ENCODE measurements at regions not wholly inside any gene's neighbourhood (a gene's known extent, or its start where the extent isn't known, plus 50 kb on each side); places are given as distances from the start of the nearest gene placed in this dataset.

- CTCF ChIA-PET (ENCODE audit: low intra/inter-chr PET ratio, low total read pairs) = no interaction called here
- no TSS peak for BruUV-seq (replicated peaks)
- in situ Hi-C loops (cut with HindIII; ENCODE audit: extremely low pct_ligation_motif_present, low pct_unique_long_range_greater_than_20kb) = loop anchor here (10.0 kb wide), 1 partner anchor 375 kb away; no protein-coding TSS in a partner anchor
- TF ChIP-seq ZNF564 (CRISPR knock-in tag; IDR thresholded peaks at IDR 0.05) (no peak), ZHX2 (IDR thresholded peaks at IDR 0.05; ENCODE audit: low read depth) (no peak), ZHX2 (CRISPR knock-in tag; IDR thresholded peaks at IDR 0.05; ENCODE audit: borderline replicate concordance) (no peak), PAXIP1 (CRISPR knock-in tag; conservative IDR thresholded peaks at IDR 0.05) (no peak), ATAD3A (CRISPR knock-in tag; IDR thresholded peaks at IDR 0.05) (no peak), MLXIP (CRISPR knock-in tag; IDR thresholded peaks at IDR 0.05; ENCODE audit: borderline replicate concordance) (no peak), RFX3 (CRISPR knock-in tag; IDR thresholded peaks at IDR 0.05) (no peak), ZBTB3 (CRISPR knock-in tag; IDR thresholded peaks at IDR 0.05; ENCODE audit: borderline replicate concordance, low read depth) (no peak), ZNF644 (CRISPR knock-in tag; IDR thresholded peaks at IDR 0.05; ENCODE audit: low read depth) (no peak), ZNF136 (CRISPR knock-in tag; IDR thresholded peaks at IDR 0.05; ENCODE audit: low read depth) (no peak), MTF1 (CRISPR knock-in tag; IDR thresholded peaks at IDR 0.05) (no peak), ZNF605 (CRISPR knock-in tag; IDR thresholded peaks at IDR 0.05) (no peak)
Observed at GRCh38 chr1:234869182-234870019, 259.2 kb downstream of the TOMM20 start.

More at GRCh38 chr1:234869182-234870019, 259.2 kb downstream of the TOMM20 start:
- ATAC-seq (no peak), FAIRE-seq (no peak), DNase-seq (ENCODE audit: low spot score) (no peak)
- Histone ChIP-seq H3K27me3 (ENCODE audit: control insufficient read depth in 1 of 2, insufficient read depth in 2 of 2, low read length in 2 of 2) (no peaks in the 10 kb centered on the region), H3K9me3 (ENCODE audit: low read length) (no peaks in the 10 kb centered on the region), H3K27ac (ENCODE audit: extremely low read length, insufficient read depth, low read length) (no peak overlapping the region), H2AFZ (ENCODE audit: low read length) (no peak overlapping the region), H3K4me1 (ENCODE audit: insufficient read depth, low read length) (peaks cover 80% of the 10 kb centered on the region), H3K79me2 (ENCODE audit: insufficient read depth, low read length) (peaks cover 5% of the 10 kb centered on the region), H4K20me1 (ENCODE audit: insufficient read depth, low read length) (no peaks in the 10 kb centered on the region), H3K36me3 (replicated peaks in 1 of 2; ENCODE audit: control insufficient read depth in 1 of 2, insufficient read depth in 2 of 2, low read length in 2 of 2) (no peaks in the 10 kb centered on the region; a peak in 1 of 5 replicates), H3K9ac (ENCODE audit: insufficient read depth, low read depth, low read length) (no peak overlapping the region), H3K4me2 (ENCODE audit: low read depth, low read length) (no peak overlapping the region), H3K4me3 (replicated peaks in 1 of 3; ENCODE audit: insufficient read depth in 1 of 3, low read depth in 2 of 3, low read length in 3 of 3) (no peak overlapping the region)
- POLR2A ChIA-PET = no interaction called here
- WGBS (ENCODE audit: low lambda C conversion rate) = 93% methylated on average over 16 of the region's 16 CpGs
- intact Hi-C loops (cut with micrococcal nuclease; ENCODE audit: unreplicated experiment) = loop anchor here (10.0 kb wide), 1 partner anchor 55 kb away; no protein-coding TSS in a partner anchor
